Panc1 (cell line): ENCODE measurements at regions not wholly inside any gene's neighbourhood (a gene's known extent, or its start where the extent isn't known, plus 50 kb on each side); places are given as distances from the start of the nearest gene placed in this dataset.

Experiments used
- ATAC-seq: fragments of 200-7000 bp; cut with Tn5 transposase; 2 replicates; pipeline ENCODE4 v1.9.1; 2020; ENCODE audit warnings: mild to moderate bottlenecking, moderate library complexity
- BruUV-seq: library from RNA; stranded (reverse); fragments of 400-500 nt; replicated peaks from 2 replicates; lab custom pipeline; 2021; lab: Mats Ljungman, UMichigan
- CTCF ChIA-PET: fragments of 300-600 bp; sonication (Branson Sonifier 250); formaldehyde crosslinking; loops from one replicate; lab custom pipeline; 2022; ENCODE audit warnings: antibody characterized with exemption; lab: Charles Lee
- POLR2A ChIA-PET: fragments of 300-600 bp; sonication (Branson Sonifier 250); formaldehyde crosslinking; loops from one replicate; lab custom pipeline; 2022; ENCODE audit warnings: antibody characterized with exemption; lab: Charles Lee
- DNase-seq: peaks from one replicate; pipeline ENCODE4 v3.0.0-alpha.2; 2010; ENCODE audit warnings: low read depth, low spot score
- H3K27ac ChIP-seq: 2 replicates; pipeline ENCODE4 v1.5.1; 2011; ENCODE audit warnings: mild to moderate bottlenecking, low read length, inconsistent platforms
- H3K27me3 ChIP-seq: fragments of 200-500 bp; sonication (Bioruptor generic); 2 replicates; pipeline ENCODE4 v1.6.0; 2014; ENCODE audit warnings: low read length, inconsistent platforms; ENCODE audit not compliant: control insufficient read depth, insufficient read depth
- H3K36me3 ChIP-seq: fragments of 200-500 bp; sonication (Bioruptor generic); 2 replicates; pipeline ENCODE4 v1.5.1; 2014; ENCODE audit warnings: inconsistent platforms, mild to moderate bottlenecking, low read length, moderate library complexity; ENCODE audit not compliant: control insufficient read depth, insufficient read depth
- H3K4me1 ChIP-seq: 2 replicates; pipeline ENCODE4 v1.5.1; 2011; ENCODE audit warnings: inconsistent platforms, mild to moderate bottlenecking, low read length, moderate library complexity; ENCODE audit not compliant: control insufficient read depth, insufficient read depth
- H3K4me3 ChIP-seq, 2 experiments: 2 replicates each; pipeline ENCODE4 v1.5.1; 2011 to 2012; ENCODE audit warnings: low read depth in 2 of 2, low read length in 2 of 2, mild to moderate bottlenecking in 2 of 2, inconsistent platforms in 1 of 2, moderate library complexity in 1 of 2
- H3K9me3 ChIP-seq: fragments of 200-500 bp; sonication (Bioruptor generic); 2 replicates; pipeline ENCODE4 v1.5.1; 2014; ENCODE audit warnings: low read depth, mild to moderate bottlenecking, inconsistent platforms, low read length, moderate library complexity; ENCODE audit not compliant: control insufficient read depth, insufficient read depth
- CTCF ChIP-seq: fragments of 450-650 bp; IDR thresholded peaks from 2 replicates; pipeline ENCODE4 v1.5.1; 2017; ENCODE audit warnings: mild to moderate bottlenecking
- POLR2AphosphoS5 ChIP-seq: IDR thresholded peaks from 2 replicates; pipeline ENCODE4 v1.6.1; 2012; ENCODE audit warnings: mild to moderate bottlenecking, low read depth, low read length, moderate library complexity
- REST ChIP-seq, 2 experiments: IDR thresholded peaks; 2 replicates each; pipeline ENCODE4 v1.6.1; 2011 to 2012; ENCODE audit warnings: low read depth in 2 of 2, control low read depth in 1 of 2, low read length in 1 of 2, mild to moderate bottlenecking in 1 of 2, moderate library complexity in 1 of 2; ENCODE audit not compliant: insufficient read depth in 1 of 2
- SIN3A ChIP-seq: IDR thresholded peaks from 2 replicates; pipeline ENCODE4 v1.6.1; 2012; ENCODE audit warnings: low read depth, mild to moderate bottlenecking, low read length, moderate library complexity, borderline replicate concordance; ENCODE audit not compliant: insufficient read depth
- TCF7L2 ChIP-seq: IDR thresholded peaks from 2 replicates; pipeline ENCODE4 v1.6.1; 2011; ENCODE audit warnings: mild to moderate bottlenecking, low read depth, low read length, inconsistent platforms
- in situ Hi-C: cut with HindIII; loops from 2 replicates; pipeline ENCODE4 v1.10.0; 2016; ENCODE audit warnings: low sequenced_read_pairs, low pct_unique_long_range_greater_than_20kb
- intact Hi-C: fragments of 100-400 bp; cut with micrococcal nuclease; formaldehyde crosslinking; loops from one replicate; pipeline ENCODE4 v1.10.0; 2022; ENCODE audit not compliant: unreplicated experiment

- ATAC-seq (no peak), DNase-seq (no peak)
- H3K36me3 ChIP-seq = no peaks in the 10 kb centered on the region
- H3K4me3 ChIP-seq = no peak overlapping the region
- intact Hi-C loops (no loop called here), in situ Hi-C loops (no loop called here)
- no peaks in the 10 kb centered on the region for H3K9me3 ChIP-seq
- no peak overlapping the region for H3K27ac ChIP-seq
- TF ChIP-seq POLR2AphosphoS5 (no peak), REST (IDR thresholded peaks at IDR 0.05; ENCODE audit: insufficient read depth in 1 of 2, low read depth in 2 of 2, low read length in 1 of 2) (no peak), SIN3A (no peak), TCF7L2 (no peak), CTCF (no peak)
- ChIA-PET POLR2A (interaction anchor here (0.7 kb wide), 1 partner anchor 139 kb away, joined by 4 read pairs; no protein-coding TSS in a partner anchor), CTCF (no interaction called here)
- H3K4me1 ChIP-seq = no peaks in the 10 kb centered on the region
- no TSS peak for BruUV-seq
- H3K27me3 ChIP-seq = no peaks in the 10 kb centered on the region
Observed at GRCh38 chr7:46203926-46204325, 282.9 kb upstream of the IGFBP3 start.

GRCh38 chr7:46202379-46202778, 281.3 kb upstream of the IGFBP3 start:
- Histone ChIP-seq H3K4me1 (no peaks in the 10 kb centered on the region), H3K36me3 (no peaks in the 10 kb centered on the region), H3K27ac (no peak overlapping the region), H3K4me3 (no peak overlapping the region), H3K9me3 (no peaks in the 10 kb centered on the region), H3K27me3 (no peaks in the 10 kb centered on the region)
- intact Hi-C loops = no loop called here
- in situ Hi-C loops = no loop called here
- TF ChIP-seq SIN3A = no peak
- TF ChIP-seq TCF7L2 = no peak
- TF ChIP-seq POLR2AphosphoS5 = no peak
- no peak for TF ChIP-seq CTCF
- no peak for TF ChIP-seq REST (IDR thresholded peaks at IDR 0.05; ENCODE audit: insufficient read depth in 1 of 2, low read depth in 2 of 2, low read length in 1 of 2)
- DNase-seq = no peak
- ATAC-seq = no peak
- CTCF ChIA-PET = no interaction called here
- POLR2A ChIA-PET = no interaction called here
- no TSS peak for BruUV-seq
